CD14-positive monocyte (primary cell): ENCODE measurements at regions not wholly inside any gene's neighbourhood (a gene's known extent, or its start where the extent isn't known, plus 50 kb on each side); places are given as distances from the start of the nearest gene placed in this dataset.

Experiments used
- DNase-seq, 3 donors: peaks; one replicate each; pipeline ENCODE4 v3.0.0-alpha.2; 2011 to 2022
- H2AFZ ChIP-seq: 2 replicates; pipeline ENCODE4 v1.6.0; 2012; ENCODE audit warnings: mild to moderate bottlenecking, low read depth, low read length, inconsistent platforms; ENCODE audit not compliant: insufficient read depth, poor library complexity, severe bottlenecking
- H3K27ac ChIP-seq, 2 donors: 1 replicate in 1 of 2; 2 replicates in 1 of 2; pipeline ENCODE4 v1.5.1; 2012 to 2013; ENCODE audit warnings: low read length in 2 of 2, control low read depth in 1 of 2, inconsistent platforms in 1 of 2, low read depth in 1 of 2, mild to moderate bottlenecking in 1 of 2
- H3K27me3 ChIP-seq, 2 donors: one replicate each; pipeline versions ENCODE4 v1.6.0 to v1.6.1; 2011 to 2013; ENCODE audit warnings: low read length in 2 of 2; ENCODE audit not compliant: control insufficient read depth in 2 of 2, insufficient read depth in 2 of 2
- H3K36me3 ChIP-seq, 2 donors: replicated peaks in 1 of 2; 1 replicate in 1 of 2; 2 replicates in 1 of 2; pipeline versions ENCODE4 v1.5.1 to v1.6.1; 2012 to 2013; ENCODE audit warnings: low read length in 2 of 2, control low read depth in 1 of 2, inconsistent platforms in 1 of 2, mild to moderate bottlenecking in 1 of 2; ENCODE audit not compliant: insufficient read depth in 2 of 2, control insufficient read depth in 1 of 2
- H3K4me1 ChIP-seq, 2 donors: 1 replicate in 1 of 2; 2 replicates in 1 of 2; pipeline versions ENCODE4 v1.5.1 to v1.6.1; 2012 to 2013; ENCODE audit warnings: low read length in 2 of 2, control low read depth in 1 of 2, inconsistent platforms in 1 of 2, mild to moderate bottlenecking in 1 of 2, moderate library complexity in 1 of 2; ENCODE audit not compliant: insufficient read depth in 2 of 2, control insufficient read depth in 1 of 2
- H3K4me2 ChIP-seq: replicated peaks from 2 replicates; pipeline ENCODE3; 2012; ENCODE audit warnings: low read length, moderate library complexity, mild to moderate bottlenecking; ENCODE audit not compliant: poor library complexity, severe bottlenecking; ENCODE audit errors: extremely low read depth
- H3K4me3 ChIP-seq, 3 experiments: fragments of 200-600 bp in 1 of 3; sonication (generic) in 1 of 3; replicated peaks in 1 of 3; 1 replicate in 2 of 3; 2 replicates in 1 of 3; pipeline ENCODE4 v1.5.1; 2011 to 2013; ENCODE audit warnings: low read length in 3 of 3, mild to moderate bottlenecking in 3 of 3, control low read depth in 2 of 3, low read depth in 2 of 3, inconsistent platforms in 1 of 3, moderate library complexity in 1 of 3
- H3K79me2 ChIP-seq: 2 replicates; pipeline ENCODE4 v1.6.0; 2012; ENCODE audit warnings: mild to moderate bottlenecking, control low read depth, inconsistent platforms, low read length, moderate library complexity; ENCODE audit not compliant: insufficient read depth
- H3K9ac ChIP-seq: 2 replicates; pipeline ENCODE4 v1.6.0; 2017; ENCODE audit warnings: low read length, mild to moderate bottlenecking; ENCODE audit not compliant: insufficient read depth, poor library complexity, severe bottlenecking
- H3K9me3 ChIP-seq, 2 donors: replicated peaks in 1 of 2; 1 replicate in 1 of 2; 2 replicates in 1 of 2; pipeline versions ENCODE4 v1.5.1 to v1.6.1; 2012 to 2013; ENCODE audit warnings: low read length in 2 of 2, control low read depth in 1 of 2; ENCODE audit not compliant: control insufficient read depth in 1 of 2, insufficient read depth in 1 of 2
- H4K20me1 ChIP-seq: 2 replicates; pipeline ENCODE4 v1.6.0; 2012; ENCODE audit warnings: mild to moderate bottlenecking, low read length, control low read depth, moderate library complexity; ENCODE audit not compliant: insufficient read depth
- H3K27ac Mint-ChIP-seq, 7 donors: one replicate each; pipeline ENCODE4 v1.8.0; 2020; ENCODE audit warnings: mild to moderate bottlenecking in 7 of 7, mixed read lengths in 7 of 7, moderate library complexity in 6 of 7, inconsistent platforms in 2 of 7
- H3K27me3 Mint-ChIP-seq, 3 donors: one replicate each; pipeline ENCODE4 v1.8.0; 2021 to 2022; ENCODE audit warnings: low read depth in 3 of 3, mild to moderate bottlenecking in 3 of 3, mixed read lengths in 3 of 3, moderate library complexity in 3 of 3, inconsistent platforms in 1 of 3
- H3K36me3 Mint-ChIP-seq, 2 donors: one replicate each; pipeline ENCODE4 v1.8.0; 2020; ENCODE audit warnings: mixed read lengths in 2 of 2, inconsistent platforms in 1 of 2, mild to moderate bottlenecking in 1 of 2
- H3K4me1 Mint-ChIP-seq: one replicate; pipeline ENCODE4 v1.8.0; 2020; ENCODE audit warnings: mild to moderate bottlenecking, mixed read lengths
- H3K4me3 Mint-ChIP-seq, 2 donors: one replicate each; pipeline ENCODE4 v1.8.0; 2020; ENCODE audit warnings: mild to moderate bottlenecking in 2 of 2, mixed read lengths in 2 of 2, moderate library complexity in 1 of 2
- H3K9me3 Mint-ChIP-seq, 7 donors: one replicate each; pipeline ENCODE4 v1.8.0; 2020 to 2022; ENCODE audit warnings: mixed read lengths in 7 of 7, mild to moderate bottlenecking in 6 of 7, moderate library complexity in 6 of 7, inconsistent platforms in 2 of 7
- WGBS: methylation state at CpG from one replicate; pipeline ENCODE4 v1.1.5; 2013; ENCODE audit warnings: missing lambda C conversion rate; ENCODE audit not compliant: insufficient coverage; 5-methylcytosine and 5-hydroxymethylcytosine counted together
- intact Hi-C, 2 donors: fragments of 100-400 bp; cut with micrococcal nuclease; formaldehyde crosslinking; loops; one replicate each; pipeline versions ENCODE4 v1.15.0 to v1.15.1; 2023
- TF ChIP-seq, protein P1 (sequence below): fragments of 200-600 bp; IDR thresholded peaks from one replicate; pipeline ENCODE4 v1.8.0; 2022; ENCODE audit warnings: antibody characterized with exemption, mild to moderate bottlenecking

DNA sequence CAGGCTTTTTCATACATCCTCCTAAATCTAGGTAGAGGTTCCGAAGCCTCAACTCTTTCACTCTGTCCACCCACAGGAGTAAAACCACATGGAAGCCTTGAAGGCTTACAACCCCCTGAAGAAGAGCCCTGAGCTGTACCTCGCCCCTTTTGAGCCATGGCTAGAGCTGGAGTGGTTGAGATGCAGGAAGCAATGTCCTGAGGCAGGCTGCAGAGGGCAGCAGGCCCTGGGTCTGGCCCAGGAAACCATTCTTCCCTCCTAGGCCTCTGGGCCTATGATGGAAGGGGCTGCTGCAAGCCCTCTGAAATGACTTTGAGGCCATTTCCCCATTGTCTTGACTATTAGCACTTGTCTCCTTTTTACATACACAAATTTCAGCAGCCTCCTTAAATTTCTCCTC, 1503.0 kb downstream of the KCNT2 start:
- Histone ChIP-seq H3K27me3 (no peaks in the 10 kb centered on the region), H3K9ac (no peak overlapping the region), H3K4me1 (no peaks in the 10 kb centered on the region), H3K4me3 (no peak overlapping the region), H3K79me2 (no peaks in the 10 kb centered on the region), H3K27ac (no peak overlapping the region), H2AFZ (no peak overlapping the region), H3K36me3 (no peaks in the 10 kb centered on the region), H3K4me2 (no peak overlapping the region), H4K20me1 (no peaks in the 10 kb centered on the region), H3K9me3 (peaks cover 0 to 3% of the 10 kb centered on the region in 2 donors)
- Mint-ChIP-seq H3K27me3 (no peaks in the 10 kb centered on the region), H3K4me1 (no peaks in the 10 kb centered on the region), H3K4me3 (no peak overlapping the region), H3K36me3 (no peaks in the 10 kb centered on the region), H3K27ac (no peak overlapping the region), H3K9me3 (peaks cover 0 to 13% (median 10%) of the 10 kb centered on the region in 7 donors)
- intact Hi-C loops: no loop called here
- 50% methylated on average over 1 of the region's 2 CpGs for WGBS
- TF ChIP-seq, protein P1, sequence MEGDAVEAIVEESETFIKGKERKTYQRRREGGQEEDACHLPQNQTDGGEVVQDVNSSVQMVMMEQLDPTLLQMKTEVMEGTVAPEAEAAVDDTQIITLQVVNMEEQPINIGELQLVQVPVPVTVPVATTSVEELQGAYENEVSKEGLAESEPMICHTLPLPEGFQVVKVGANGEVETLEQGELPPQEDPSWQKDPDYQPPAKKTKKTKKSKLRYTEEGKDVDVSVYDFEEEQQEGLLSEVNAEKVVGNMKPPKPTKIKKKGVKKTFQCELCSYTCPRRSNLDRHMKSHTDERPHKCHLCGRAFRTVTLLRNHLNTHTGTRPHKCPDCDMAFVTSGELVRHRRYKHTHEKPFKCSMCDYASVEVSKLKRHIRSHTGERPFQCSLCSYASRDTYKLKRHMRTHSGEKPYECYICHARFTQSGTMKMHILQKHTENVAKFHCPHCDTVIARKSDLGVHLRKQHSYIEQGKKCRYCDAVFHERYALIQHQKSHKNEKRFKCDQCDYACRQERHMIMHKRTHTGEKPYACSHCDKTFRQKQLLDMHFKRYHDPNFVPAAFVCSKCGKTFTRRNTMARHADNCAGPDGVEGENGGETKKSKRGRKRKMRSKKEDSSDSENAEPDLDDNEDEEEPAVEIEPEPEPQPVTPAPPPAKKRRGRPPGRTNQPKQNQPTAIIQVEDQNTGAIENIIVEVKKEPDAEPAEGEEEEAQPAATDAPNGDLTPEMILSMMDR: no peak
- DNase-seq: no peak

DNA sequence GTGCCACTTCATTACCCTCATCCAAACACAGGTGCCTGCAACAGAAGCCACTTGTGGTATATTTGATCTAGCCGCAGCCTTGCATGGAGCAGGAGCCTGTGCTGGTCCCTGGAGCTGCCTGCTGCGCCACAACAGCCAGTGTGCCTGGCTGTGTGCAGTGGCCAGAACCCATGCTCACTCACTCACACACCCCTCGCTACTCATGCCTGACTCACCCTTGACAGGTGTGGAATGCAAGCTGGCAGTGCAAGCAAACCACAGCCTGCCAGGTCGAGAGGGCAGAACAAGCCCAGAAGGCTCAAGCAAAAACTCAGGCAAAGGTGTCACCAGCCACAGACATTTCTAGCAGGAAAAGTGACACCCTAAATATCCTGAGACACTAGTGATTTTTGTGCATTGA, 1510.9 kb downstream of the KCNT2 start:
- WGBS: 82% methylated on average over 3 of the region's 4 CpGs
- no peak overlapping the region for H3K4me2 ChIP-seq

More for the DNA sequence above, 1510.9 kb downstream of the KCNT2 start:
- Histone ChIP-seq H3K79me2 (no peaks in the 10 kb centered on the region), H3K9ac (no peak overlapping the region), H3K27me3 (no peaks in the 10 kb centered on the region), H2AFZ (no peak overlapping the region), H4K20me1 (no peaks in the 10 kb centered on the region), H3K27ac (no peak overlapping the region), H3K4me3 (no peak overlapping the region), H3K9me3 (peaks cover 4 to 17% of the 10 kb centered on the region in 2 donors), H3K36me3 (no peaks in the 10 kb centered on the region), H3K4me1 (no peaks in the 10 kb centered on the region)
- Mint-ChIP-seq H3K4me1 (no peaks in the 10 kb centered on the region), H3K27me3 (peaks cover 0 to 2% (median 0%) of the 10 kb centered on the region in 3 donors), H3K36me3 (no peaks in the 10 kb centered on the region), H3K4me3 (no peak overlapping the region), H3K27ac (no peak overlapping the region), H3K9me3 (peaks cover 0 to 9% (median 4%) of the 10 kb centered on the region in 7 donors)
- intact Hi-C loops: no loop called here
- no peak for DNase-seq
- TF ChIP-seq, protein P1: no peak
